Fibroblast of skin of left quadriceps (primary cell): ENCODE measurements at regions not wholly inside any gene's neighbourhood (a gene's known extent, or its start where the extent isn't known, plus 50 kb on each side); places are given as distances from the start of the nearest gene placed in this dataset.

ENCODE experiments used
- DNase-seq, 2 experiments: peaks; one replicate each; pipeline ENCODE4 v3.0.0-alpha.2; 2013; ENCODE audit warnings: low read depth in 2 of 2

DNA sequence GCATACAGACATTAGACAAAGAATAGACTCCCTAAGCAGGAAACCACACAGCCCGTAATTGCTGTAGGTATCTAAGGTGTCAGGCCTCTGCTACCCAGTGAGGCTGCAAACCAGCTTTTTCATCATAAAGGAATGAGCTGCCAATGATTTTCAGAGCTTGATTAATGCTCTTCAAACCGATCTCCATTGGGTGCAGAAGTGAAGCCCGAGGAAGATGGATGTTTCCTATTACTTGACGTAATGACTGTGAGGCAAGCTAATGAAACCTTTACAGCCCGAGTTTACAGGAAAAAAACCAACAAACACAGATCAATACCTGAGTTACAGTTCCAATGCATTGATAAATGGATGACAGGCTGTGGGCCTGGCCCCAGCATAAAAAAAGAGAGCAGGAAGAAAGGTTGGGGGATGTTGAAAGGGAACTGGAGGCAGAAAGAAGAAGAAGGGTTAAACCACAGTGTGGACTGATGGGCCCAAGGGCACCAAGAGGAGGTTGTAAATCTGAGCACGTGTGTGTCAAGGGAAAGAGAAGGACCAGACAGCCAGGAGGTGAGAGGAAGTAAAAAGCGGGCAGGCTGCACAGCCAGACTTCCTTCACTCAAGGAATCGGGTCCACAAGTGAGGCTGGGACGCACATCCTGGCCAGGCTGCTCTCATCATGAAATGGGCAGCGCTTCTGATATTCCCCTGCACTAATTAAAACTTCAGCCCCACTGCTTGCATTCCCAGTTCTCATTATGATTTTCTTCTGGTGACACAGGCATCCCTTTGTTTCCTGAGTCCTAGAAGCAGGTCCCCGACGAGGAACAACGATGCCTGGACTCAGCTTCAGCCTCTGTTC is 70.6 kb upstream of the NTM start:
- no peak for DNase-seq

DNA sequence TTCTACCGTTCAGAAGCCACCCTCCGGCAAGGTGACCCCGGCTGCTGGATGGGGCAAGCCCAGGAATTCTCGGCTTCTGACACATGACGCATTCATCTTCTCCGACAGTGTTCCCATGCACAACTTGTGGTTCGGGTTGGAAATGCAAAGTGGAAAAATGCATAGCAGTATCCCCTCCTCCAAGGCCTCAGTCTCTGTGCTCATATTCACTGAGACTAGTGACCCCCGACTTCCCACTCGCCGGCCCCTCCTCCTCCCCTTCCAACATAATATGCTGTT is 70.0 kb upstream of the NTM start:
- no peak for DNase-seq

DNA sequence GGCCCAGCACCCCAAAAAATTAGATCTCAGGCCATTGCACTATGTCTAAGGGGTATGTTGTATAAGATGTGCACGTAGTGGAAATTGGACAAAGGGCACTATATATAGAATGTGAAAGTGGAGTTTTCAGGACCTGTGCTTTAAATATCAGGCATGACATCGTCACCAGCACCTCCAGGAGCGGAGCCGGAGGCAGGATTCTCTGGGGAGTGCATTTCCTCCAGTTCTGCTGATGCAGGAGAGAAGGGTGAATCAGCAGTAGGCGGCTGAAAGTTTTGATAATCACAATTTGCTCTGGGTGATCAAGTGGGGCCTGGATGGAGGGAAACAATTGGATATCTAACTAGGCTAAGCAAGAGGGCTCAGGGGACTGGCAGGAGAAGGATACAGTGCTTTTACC is 69.1 kb upstream of the NTM start:
- DNase-seq, result no peak

DNA sequence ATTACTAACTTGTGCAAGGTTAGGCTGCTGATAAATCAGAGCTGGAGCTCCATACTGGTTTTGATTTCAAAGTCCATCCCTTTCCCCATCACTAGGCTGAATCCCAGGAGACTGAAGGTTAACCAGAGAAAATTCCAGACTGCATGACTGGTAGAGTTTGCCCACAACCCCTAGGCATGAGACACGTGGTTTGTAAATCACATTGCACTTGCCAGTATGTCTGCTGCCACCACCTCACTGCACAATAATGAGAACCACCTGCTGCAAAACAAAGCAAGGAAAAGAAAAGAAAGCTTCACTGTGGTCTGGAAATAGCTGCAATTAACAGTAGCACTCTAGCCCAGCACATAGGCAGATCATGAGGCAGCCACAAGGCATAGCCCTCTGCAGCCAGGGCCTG is 67.6 kb upstream of the NTM start:
- peak; percentile 93 to 94 for DNase-seq

DNA sequence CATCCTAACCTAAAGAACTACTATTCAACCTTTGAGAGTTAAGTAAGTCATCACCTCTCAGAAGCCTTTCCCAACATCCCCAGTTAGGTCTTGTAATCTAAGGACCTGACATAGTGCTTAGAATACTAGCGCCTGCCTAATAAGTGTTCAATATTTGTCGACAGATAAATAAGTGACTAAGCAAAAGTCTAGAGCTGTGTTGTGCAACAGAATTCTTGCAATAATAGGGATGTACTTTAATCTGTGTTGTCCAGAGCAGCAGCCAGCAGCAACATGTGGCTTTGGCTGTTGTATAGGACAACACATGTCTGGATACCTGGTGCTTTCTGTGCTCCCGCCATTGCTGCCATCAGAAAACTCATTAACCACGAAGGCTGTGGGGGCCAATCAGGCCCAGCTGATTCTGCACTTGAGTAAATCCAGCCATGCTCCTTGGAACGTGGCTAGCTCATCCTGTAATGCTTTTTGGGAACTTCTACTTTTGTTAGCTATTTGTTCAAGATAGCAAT is 66.8 kb upstream of the NTM start:
- peak; percentile 45 to 49 for DNase-seq

DNA sequence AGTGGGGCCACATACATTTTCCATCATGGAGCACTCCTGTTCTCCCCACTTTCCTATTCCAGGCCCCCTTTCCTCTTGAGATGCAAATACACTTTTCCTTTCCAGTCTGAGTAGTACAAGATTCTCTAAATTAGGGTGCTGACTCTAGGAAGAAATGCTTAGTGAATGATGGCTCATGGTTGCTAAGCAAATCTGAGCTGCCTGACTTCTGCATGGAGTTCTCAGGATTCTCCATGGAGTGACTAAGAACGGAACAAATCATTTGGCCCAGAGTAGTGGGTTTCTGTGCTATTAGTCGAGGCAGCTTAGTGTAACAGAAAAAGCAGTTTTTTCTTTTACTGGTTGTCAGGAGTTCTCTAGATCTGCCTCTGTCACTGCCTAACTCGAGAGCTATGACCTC is 65.4 kb upstream of the NTM start:
- no peak for DNase-seq

DNA sequence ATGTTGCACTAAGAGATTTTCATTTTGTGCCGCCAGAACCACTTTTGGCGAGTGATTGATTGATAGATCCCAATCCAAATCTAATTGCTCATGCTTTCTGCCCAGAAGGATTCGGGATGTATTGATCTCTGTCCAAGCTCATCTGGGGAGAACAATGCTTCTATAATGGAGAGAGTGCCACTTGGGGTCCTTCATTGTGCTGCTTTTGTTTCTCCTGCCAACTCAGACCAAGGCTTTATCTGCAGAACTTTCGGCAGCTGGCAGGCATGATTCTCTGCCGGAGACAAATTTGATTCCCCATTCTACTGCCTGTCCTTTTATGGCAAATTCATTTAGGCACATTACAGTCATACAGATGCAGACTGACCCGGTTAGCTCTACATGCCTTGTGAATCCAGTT is 62.9 kb upstream of the NTM start:
- no peak for DNase-seq

DNA sequence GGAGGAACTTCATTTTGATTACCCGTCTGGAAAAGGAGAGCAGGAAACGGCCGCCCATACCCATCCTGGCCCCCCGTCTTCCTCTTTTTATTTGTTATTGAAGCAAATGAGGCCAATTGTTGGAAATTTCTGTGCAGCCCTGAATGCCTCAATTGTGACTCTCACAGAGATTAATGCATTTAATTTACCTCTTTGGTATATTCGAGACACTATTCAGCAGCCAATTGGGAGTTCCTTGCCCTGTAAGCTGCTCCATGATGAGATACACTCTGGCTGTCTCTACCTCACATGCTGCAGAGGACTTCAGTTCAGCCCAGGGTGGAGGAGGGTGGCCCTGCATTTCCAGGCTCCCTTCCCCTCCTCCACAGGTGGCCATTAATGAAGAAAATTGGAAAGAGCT is 60.6 kb upstream of the NTM start:
- no peak for DNase-seq

DNA sequence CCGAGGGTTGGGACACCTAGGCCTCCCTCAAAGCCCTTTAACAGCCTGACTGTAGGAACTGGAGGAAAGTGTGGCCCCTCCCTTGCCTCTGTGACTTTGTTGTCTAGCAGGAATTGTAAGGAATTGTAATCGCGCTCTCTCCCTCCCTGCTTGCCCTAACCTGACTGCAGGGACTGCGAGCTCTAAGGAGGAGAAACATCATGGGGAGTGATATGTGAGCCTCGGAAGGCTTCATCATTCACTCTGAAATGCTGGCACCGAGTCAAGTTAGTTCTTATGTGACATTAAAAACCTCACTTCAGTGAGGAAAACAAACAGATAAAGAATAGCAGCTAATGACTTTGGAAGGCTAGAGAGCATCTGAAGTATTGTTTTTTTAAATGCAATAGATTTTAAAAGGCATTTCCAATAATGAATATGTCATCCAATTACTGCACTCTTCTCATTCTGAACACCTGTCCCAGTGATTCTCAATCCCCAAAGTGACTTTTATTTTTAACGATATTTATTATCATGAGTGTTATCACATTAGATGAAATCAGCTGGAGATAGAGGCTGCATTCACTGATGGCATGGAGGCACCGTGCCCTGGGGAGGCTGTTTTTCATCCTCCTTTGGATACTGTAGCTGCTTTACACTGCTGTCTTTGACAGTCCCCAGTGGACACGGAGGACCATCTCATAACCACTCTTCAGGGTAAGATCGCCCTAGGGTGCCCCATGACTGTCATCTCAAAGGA is 58.5 kb upstream of the NTM start:
- DNase-seq, result no peak
